Progenitor cell of endocrine pancreas (in vitro differentiated cells): ENCODE measurements at regions not wholly inside any gene's neighbourhood (a gene's known extent, or its start where the extent isn't known, plus 50 kb on each side); places are given as distances from the start of the nearest gene placed in this dataset.

ENCODE experiments used
- DNase-seq: peaks from one replicate; pipeline ENCODE4 v3.0.0; 2021; ENCODE audit warnings: low spot score; ENCODE audit not compliant: unreplicated experiment
- H3K27ac Mint-ChIP-seq: 2 replicates; pipeline ENCODE4 v1.8.0; 2021; ENCODE audit warnings: mild to moderate bottlenecking, moderate library complexity, mixed read lengths
- H3K27me3 Mint-ChIP-seq: 2 replicates; pipeline ENCODE4 v1.8.0; 2021; ENCODE audit warnings: mixed read lengths
- H3K36me3 Mint-ChIP-seq: 2 replicates; pipeline ENCODE4 v1.8.0; 2022; ENCODE audit warnings: mixed read lengths; ENCODE audit not compliant: insufficient read depth
- H3K4me1 Mint-ChIP-seq: 2 replicates; pipeline ENCODE4 v1.8.0; 2021; ENCODE audit warnings: low read depth, mixed read lengths
- H3K4me3 Mint-ChIP-seq: 2 replicates; pipeline ENCODE4 v1.8.0; 2021; ENCODE audit warnings: low read depth, mild to moderate bottlenecking, moderate library complexity, mixed read lengths
- H3K9me3 Mint-ChIP-seq: 2 replicates; pipeline ENCODE4 v1.8.0; 2021; ENCODE audit warnings: low read depth, mixed read lengths
- CTCF ChIP-seq: fragments of 200-600 bp; sonication (generic); IDR thresholded peaks from one replicate; pipeline ENCODE4 v1.5.0; 2021; ENCODE audit warnings: antibody characterized with exemption, mild to moderate bottlenecking; ENCODE audit not compliant: unreplicated experiment

GRCh38 chr20:16654858-16655535 is 74.8 kb upstream of the SNRPB2 start:
- Mint-ChIP-seq H3K4me3 (no peak overlapping the region), H3K27ac (no peak overlapping the region), H3K4me1 (peaks cover 15% of the 10 kb centered on the region), H3K36me3 (no peaks in the 10 kb centered on the region), H3K9me3 (peaks cover 5% of the 10 kb centered on the region), H3K27me3 (peaks cover 49% of the 10 kb centered on the region)
- DNase-seq: no peak
- no peak for TF ChIP-seq CTCF

GRCh38 chr20:16653266-16653665 is 76.6 kb upstream of the SNRPB2 start:
- H3K9me3 Mint-ChIP-seq: peaks cover 5% of the 10 kb centered on the region
- no peak overlapping the region for H3K4me3 Mint-ChIP-seq
- peaks cover 15% of the 10 kb centered on the region for H3K4me1 Mint-ChIP-seq
- no peak overlapping the region for H3K27ac Mint-ChIP-seq
- DNase-seq: no peak
- no peaks in the 10 kb centered on the region for H3K36me3 Mint-ChIP-seq
- H3K27me3 Mint-ChIP-seq: peaks cover 44% of the 10 kb centered on the region
- no peak for TF ChIP-seq CTCF

GRCh38 chr20:16647875-16648597 is 74.8 kb upstream of the KIF16B start:
- no peak overlapping the region for H3K27ac Mint-ChIP-seq
- H3K4me1 Mint-ChIP-seq: no peaks in the 10 kb centered on the region
- H3K36me3 Mint-ChIP-seq: no peaks in the 10 kb centered on the region
- no peak for TF ChIP-seq CTCF
- DNase-seq: no peak
- peaks cover 18% of the 10 kb centered on the region for H3K27me3 Mint-ChIP-seq
- peaks cover 8% of the 10 kb centered on the region for H3K9me3 Mint-ChIP-seq
- no peak overlapping the region for H3K4me3 Mint-ChIP-seq

GRCh38 chr20:16641511-16642023 is 68.3 kb upstream of the KIF16B start:
- no peaks in the 10 kb centered on the region for H3K36me3 Mint-ChIP-seq
- peaks cover 9% of the 10 kb centered on the region for H3K27me3 Mint-ChIP-seq
- no peak overlapping the region for H3K27ac Mint-ChIP-seq
- H3K4me1 Mint-ChIP-seq: peaks cover 10% of the 10 kb centered on the region
- H3K9me3 Mint-ChIP-seq: peaks cover 8% of the 10 kb centered on the region
- no peak overlapping the region for H3K4me3 Mint-ChIP-seq
- DNase-seq: no peak
- TF ChIP-seq CTCF: no peak

- Mint-ChIP-seq H3K4me3 (no peak overlapping the region), H3K27ac (peak overlapping the region; percentile 65), H3K27me3 (peaks cover 9% of the 10 kb centered on the region), H3K9me3 (peaks cover 2% of the 10 kb centered on the region), H3K36me3 (no peaks in the 10 kb centered on the region), H3K4me1 (peaks cover 10% of the 10 kb centered on the region)
- no peak for DNase-seq
- TF ChIP-seq CTCF: no peak
These were observed 66.0 kb upstream of the KIF16B start for GRCh38 chr20:16639027-16639941.
